A172 (cell line): ENCODE measurements at regions not wholly inside any gene's neighbourhood (a gene's known extent, or its start where the extent isn't known, plus 50 kb on each side); places are given as distances from the start of the nearest gene placed in this dataset.
"Not testable (repeated sequence)": the region's sequence is repeated elsewhere in the genome, so short reads cannot be mapped to it uniquely, and the experiment has no call there.

Experiments used
- DNase-seq: peaks from one replicate; pipeline ENCODE4 v3.0.0-alpha.2; 2015; ENCODE audit warnings: low spot score

- no peak for DNase-seq
Observed at GRCh38 chr12:24363177-24363754, 413.8 kb upstream of the SOX5 start.

GRCh38 chr12:24361877-24362580, 412.6 kb upstream of the SOX5 start:
- no peak for DNase-seq

DNA sequence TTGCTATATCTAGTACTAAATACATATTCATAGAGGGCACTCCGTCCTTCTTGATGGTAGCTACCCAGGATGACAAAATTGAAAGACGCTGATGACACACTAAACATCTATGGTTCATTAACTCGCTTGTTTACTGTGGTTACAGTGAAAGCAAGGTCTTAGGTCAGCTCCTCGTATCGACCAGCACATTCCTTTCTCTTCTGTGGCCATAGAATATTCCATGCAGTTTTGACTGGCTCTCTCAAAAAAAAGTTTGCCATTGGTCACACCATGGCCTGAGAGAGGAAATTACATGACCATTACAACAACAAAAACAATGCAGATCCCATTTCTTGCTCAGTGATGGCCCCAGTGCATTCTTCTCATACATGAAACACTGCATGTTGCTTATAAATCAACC, 411.4 kb upstream of the SOX5 start:
- DNase-seq, result no peak

GRCh38 chr12:24360461-24360860, 411.0 kb upstream of the SOX5 start:
- DNase-seq, result no peak

- DNase-seq, result no peak
Observed at GRCh38 chr12:24360057-24360456, 410.6 kb upstream of the SOX5 start.

GRCh38 chr12:24359418-24359817, 409.9 kb upstream of the SOX5 start:
- no peak for DNase-seq

GRCh38 chr12:24356240-24356804, 406.9 kb upstream of the SOX5 start:
- no peak for DNase-seq

GRCh38 chr12:24352363-24352762, 402.9 kb upstream of the SOX5 start:
- DNase-seq, result no peak

DNA sequence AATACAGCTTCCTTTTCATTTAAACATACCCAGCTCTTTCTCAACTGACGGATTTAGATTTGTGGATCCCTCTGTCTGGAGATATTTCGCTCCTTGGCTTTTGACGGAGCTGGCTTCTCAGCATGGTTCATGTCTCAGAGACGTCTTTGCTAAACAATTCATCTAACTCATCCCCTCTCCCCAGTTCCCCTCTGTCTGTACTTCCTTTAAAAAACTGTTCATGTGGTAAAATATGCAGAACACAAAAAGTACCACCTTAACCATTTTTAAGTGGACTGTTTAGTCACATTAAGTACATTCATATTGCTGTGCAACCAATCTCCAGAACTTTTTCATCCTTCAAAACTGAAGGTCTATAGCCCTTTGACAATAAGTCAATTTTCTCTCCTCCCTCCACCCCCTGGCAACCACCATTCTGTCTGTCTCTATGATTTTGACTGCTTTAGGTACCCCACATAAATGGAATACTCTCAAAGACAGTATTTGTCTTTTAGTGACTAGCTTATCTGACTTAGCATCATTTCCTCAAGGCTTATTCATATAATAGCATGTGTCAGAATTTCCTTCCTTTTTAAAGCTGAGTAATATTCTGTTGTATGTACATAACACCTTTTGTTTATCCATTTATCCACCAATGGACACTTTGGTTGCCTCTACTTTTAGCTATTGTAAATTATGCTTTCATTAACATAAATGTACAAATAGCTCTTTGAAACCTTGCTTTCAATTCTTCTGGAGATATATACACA, 399.8 kb upstream of the SOX5 start:
- DNase-seq, result no peak

- not testable (repeated sequence) for DNase-seq
Observed at GRCh38 chr12:24348180-24348579, 398.7 kb upstream of the SOX5 start.

- DNase-seq, result no peak
Observed at GRCh38 chr12:24328261-24328660, 378.8 kb upstream of the SOX5 start.

GRCh38 chr12:24325331-24325730, 375.9 kb upstream of the SOX5 start:
- DNase-seq, result no peak

GRCh38 chr12:24307716-24308335, 358.4 kb upstream of the SOX5 start:
- no peak for DNase-seq

DNA sequence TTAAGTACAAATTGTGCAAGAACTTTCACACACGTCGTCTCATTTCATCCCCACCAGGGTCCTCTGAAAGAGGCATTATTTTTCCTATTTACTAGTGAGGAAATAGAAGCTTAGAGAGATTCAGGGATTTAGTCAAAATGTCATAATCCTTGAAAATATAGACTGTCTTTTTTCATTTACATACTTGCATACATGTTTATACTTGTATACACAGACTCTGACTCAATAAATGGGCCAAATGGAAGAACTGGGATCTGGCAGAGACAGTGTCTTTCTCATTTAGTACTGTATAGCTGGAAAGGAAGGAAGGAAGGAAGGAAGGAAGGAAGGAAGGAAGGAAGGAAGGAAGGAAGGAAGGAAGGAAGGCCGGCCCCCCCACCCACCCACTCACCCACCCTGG, 357.7 kb upstream of the SOX5 start:
- DNase-seq, result no peak

- no peak for DNase-seq
Observed at GRCh38 chr12:24306001-24306400, 356.5 kb upstream of the SOX5 start.

- no peak for DNase-seq
Observed at GRCh38 chr12:24304285-24304684, 354.8 kb upstream of the SOX5 start.

- DNase-seq, result no peak
Observed at GRCh38 chr12:24302708-24303107, 353.2 kb upstream of the SOX5 start.

- no peak for DNase-seq
Observed at GRCh38 chr12:24297516-24297915, 348.0 kb upstream of the SOX5 start.

GRCh38 chr12:24293549-24293948, 344.1 kb upstream of the SOX5 start:
- no peak for DNase-seq

DNA sequence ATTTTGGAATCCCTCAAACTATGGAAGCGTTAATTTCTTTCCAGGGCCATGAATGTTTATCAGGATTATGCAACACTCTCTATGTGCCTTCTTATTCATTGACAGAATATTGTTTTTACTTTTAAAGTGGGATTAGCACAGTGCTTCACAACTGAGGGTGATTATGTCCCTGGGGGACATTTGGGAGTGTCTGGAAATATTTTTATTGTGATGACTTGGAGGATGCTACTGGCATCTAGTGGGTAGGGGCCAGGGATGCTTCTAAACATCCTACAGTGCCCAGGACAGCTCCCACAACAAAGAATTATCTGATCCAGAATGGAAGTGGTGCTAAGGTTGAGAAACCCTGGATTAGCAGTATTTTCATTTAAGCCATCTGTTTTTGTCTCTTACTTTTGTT, 338.5 kb upstream of the SOX5 start:
- DNase-seq, result no peak

- no peak for DNase-seq
Observed at GRCh38 chr12:24285448-24285847, 336.0 kb upstream of the SOX5 start.

DNA sequence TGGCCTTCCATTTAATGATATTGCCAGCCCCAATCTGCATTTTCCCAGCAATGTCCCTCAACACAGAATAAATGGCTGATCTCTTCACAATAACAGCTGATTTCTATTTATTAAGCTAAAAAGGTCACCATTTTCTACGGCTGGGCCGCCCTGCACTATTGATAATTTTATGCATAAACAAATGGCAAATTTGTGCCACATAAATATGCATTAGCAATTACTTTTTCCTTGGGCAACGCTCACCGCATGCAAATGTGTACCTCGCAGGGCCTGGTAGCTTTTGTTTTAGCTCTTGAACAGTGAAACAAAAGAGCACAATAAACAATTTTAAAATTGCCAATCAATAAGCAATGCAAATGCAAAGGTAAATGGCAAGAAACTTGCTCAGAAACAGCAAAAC, 331.9 kb upstream of the SOX5 start:
- DNase-seq, result no peak
